Caco-2 (cell line): ENCODE measurements at regions not wholly inside any gene's neighbourhood (a gene's known extent, or its start where the extent isn't known, plus 50 kb on each side); places are given as distances from the start of the nearest gene placed in this dataset.

Experiments
- BruUV-seq: library from RNA; stranded (reverse); fragments of 400-500 nt; replicated peaks from 2 replicates; lab custom pipeline; 2021; lab: Mats Ljungman, UMichigan
- CTCF ChIA-PET: fragments of 300-600 bp; sonication (Branson Sonifier 250); formaldehyde crosslinking; loops from one replicate; lab custom pipeline; 2022; ENCODE audit warnings: antibody characterized with exemption; lab: Charles Lee
- POLR2A ChIA-PET: fragments of 300-600 bp; sonication (Branson Sonifier 250); formaldehyde crosslinking; loops from one replicate; lab custom pipeline; 2022; ENCODE audit warnings: antibody characterized with exemption; lab: Charles Lee
- DNase-seq, 2 experiments: peaks; one replicate each; pipeline versions ENCODE4 v3.0.0 to v3.0.0-alpha.2; 2020 to 2022
- H3K27me3 ChIP-seq: replicated peaks from 2 replicates; pipeline ENCODE4 v1.6.0; 2011; ENCODE audit warnings: low read length; ENCODE audit not compliant: control insufficient read depth, insufficient read depth
- H3K36me3 ChIP-seq: 2 replicates; pipeline ENCODE4 v1.5.1; 2011; ENCODE audit warnings: low read length; ENCODE audit not compliant: control insufficient read depth, insufficient read depth
- H3K4me1 ChIP-seq: fragments of 250-450 bp; sonication (Bioruptor Pico); 2 replicates; pipeline ENCODE4 v1.5.1; 2020; ENCODE audit warnings: mild to moderate bottlenecking
- H3K4me3 ChIP-seq: 2 replicates; pipeline ENCODE4 v1.5.1; 2011; ENCODE audit warnings: low read depth, mild to moderate bottlenecking, control low read depth, low read length
- H3K9me3 ChIP-seq: fragments of 250-450 bp; sonication (Bioruptor Pico); 2 replicates; pipeline ENCODE4 v1.5.1; 2020; ENCODE audit warnings: mild to moderate bottlenecking, moderate library complexity
- H3K27ac Mint-ChIP-seq: one replicate; pipeline ENCODE4 v1.8.0; 2022; ENCODE audit warnings: mixed read lengths; ENCODE audit not compliant: unreplicated experiment
- H3K27me3 Mint-ChIP-seq: one replicate; pipeline ENCODE4 v1.8.0; 2022; ENCODE audit warnings: mixed read lengths; ENCODE audit not compliant: insufficient read depth, unreplicated experiment
- H3K36me3 Mint-ChIP-seq: one replicate; pipeline ENCODE4 v1.8.0; 2022; ENCODE audit warnings: mild to moderate bottlenecking, mixed read lengths; ENCODE audit not compliant: insufficient read depth, unreplicated experiment
- H3K4me1 Mint-ChIP-seq: one replicate; pipeline ENCODE4 v1.8.0; 2022; ENCODE audit warnings: low read depth, mixed read lengths; ENCODE audit not compliant: unreplicated experiment
- H3K4me3 Mint-ChIP-seq: one replicate; pipeline ENCODE4 v1.8.0; 2022; ENCODE audit warnings: mild to moderate bottlenecking, moderate library complexity, mixed read lengths; ENCODE audit not compliant: unreplicated experiment
- H3K9me3 Mint-ChIP-seq: one replicate; pipeline ENCODE4 v1.8.0; 2022; ENCODE audit warnings: mixed read lengths; ENCODE audit not compliant: unreplicated experiment
- intact Hi-C: fragments of 100-400 bp; cut with micrococcal nuclease; formaldehyde crosslinking; loops from one replicate; pipeline ENCODE4 v1.10.0; 2022; ENCODE audit not compliant: unreplicated experiment
- TF ChIP-seq, protein P1 (sequence below), 2 experiments: fragments of 200-600 bp in 1 of 2; IDR thresholded peaks; 1 replicate in 1 of 2; 2 replicates in 1 of 2; pipeline versions ENCODE4 v1.5.1 to v1.8.0; 2011 to 2022; ENCODE audit warnings: antibody characterized with exemption in 1 of 2, control low read depth in 1 of 2, inconsistent platforms in 1 of 2, low read depth in 1 of 2, low read length in 1 of 2, mild to moderate bottlenecking in 1 of 2, moderate library complexity in 1 of 2; ENCODE audit not compliant: insufficient read depth in 1 of 2, severe bottlenecking in 1 of 2, unreplicated experiment in 1 of 2

DNA sequence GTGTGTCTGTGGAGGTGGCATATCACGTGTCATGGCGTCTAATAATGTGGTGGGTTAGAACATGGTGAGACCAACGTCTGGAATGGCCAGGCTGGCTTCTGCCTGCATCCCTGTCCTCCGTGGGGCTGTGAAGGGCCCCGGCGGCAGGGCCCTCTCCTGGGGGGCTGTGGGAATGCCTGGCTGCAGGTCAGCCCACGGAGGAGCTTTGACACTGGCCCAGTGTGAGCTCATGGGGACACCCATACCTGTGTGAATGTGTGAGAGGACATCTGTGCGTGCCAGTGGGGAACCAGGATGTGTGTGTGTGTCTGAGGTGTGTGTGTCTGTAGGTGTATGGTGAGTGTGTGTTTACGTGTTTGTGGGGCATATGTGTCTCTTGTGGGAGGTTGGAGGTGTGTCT, 300.1 kb downstream of the TEX29 start:
- no peak for DNase-seq
- no peak overlapping the region for H3K27ac Mint-ChIP-seq
- H3K9me3 ChIP-seq = no peaks in the 10 kb centered on the region
- no peak overlapping the region for H3K4me3 Mint-ChIP-seq
- TF ChIP-seq, protein P1, sequence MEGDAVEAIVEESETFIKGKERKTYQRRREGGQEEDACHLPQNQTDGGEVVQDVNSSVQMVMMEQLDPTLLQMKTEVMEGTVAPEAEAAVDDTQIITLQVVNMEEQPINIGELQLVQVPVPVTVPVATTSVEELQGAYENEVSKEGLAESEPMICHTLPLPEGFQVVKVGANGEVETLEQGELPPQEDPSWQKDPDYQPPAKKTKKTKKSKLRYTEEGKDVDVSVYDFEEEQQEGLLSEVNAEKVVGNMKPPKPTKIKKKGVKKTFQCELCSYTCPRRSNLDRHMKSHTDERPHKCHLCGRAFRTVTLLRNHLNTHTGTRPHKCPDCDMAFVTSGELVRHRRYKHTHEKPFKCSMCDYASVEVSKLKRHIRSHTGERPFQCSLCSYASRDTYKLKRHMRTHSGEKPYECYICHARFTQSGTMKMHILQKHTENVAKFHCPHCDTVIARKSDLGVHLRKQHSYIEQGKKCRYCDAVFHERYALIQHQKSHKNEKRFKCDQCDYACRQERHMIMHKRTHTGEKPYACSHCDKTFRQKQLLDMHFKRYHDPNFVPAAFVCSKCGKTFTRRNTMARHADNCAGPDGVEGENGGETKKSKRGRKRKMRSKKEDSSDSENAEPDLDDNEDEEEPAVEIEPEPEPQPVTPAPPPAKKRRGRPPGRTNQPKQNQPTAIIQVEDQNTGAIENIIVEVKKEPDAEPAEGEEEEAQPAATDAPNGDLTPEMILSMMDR (IDR thresholded peaks at IDR 0.05; ENCODE audit: insufficient read depth in 1 of 2, low read depth in 1 of 2, low read length in 1 of 2, severe bottlenecking in 1 of 2, unreplicated experiment in 1 of 2) = no peak
- POLR2A ChIA-PET = no interaction called here
- no TSS peak for BruUV-seq
- no peak overlapping the region for H3K4me3 ChIP-seq
- no peaks in the 10 kb centered on the region for H3K4me1 ChIP-seq
- no peaks in the 10 kb centered on the region for H3K27me3 ChIP-seq
- H3K9me3 Mint-ChIP-seq = no peaks in the 10 kb centered on the region
- no peaks in the 10 kb centered on the region for H3K4me1 Mint-ChIP-seq
- intact Hi-C loops = no loop called here
- CTCF ChIA-PET = interaction anchor here (0.6 kb wide), 1 partner anchor 302 kb away, joined by 3 read pairs; no protein-coding TSS in a partner anchor
- peaks cover 2% of the 10 kb centered on the region for H3K27me3 Mint-ChIP-seq
- no peaks in the 10 kb centered on the region for H3K36me3 ChIP-seq
- H3K36me3 Mint-ChIP-seq = no peaks in the 10 kb centered on the region

DNA sequence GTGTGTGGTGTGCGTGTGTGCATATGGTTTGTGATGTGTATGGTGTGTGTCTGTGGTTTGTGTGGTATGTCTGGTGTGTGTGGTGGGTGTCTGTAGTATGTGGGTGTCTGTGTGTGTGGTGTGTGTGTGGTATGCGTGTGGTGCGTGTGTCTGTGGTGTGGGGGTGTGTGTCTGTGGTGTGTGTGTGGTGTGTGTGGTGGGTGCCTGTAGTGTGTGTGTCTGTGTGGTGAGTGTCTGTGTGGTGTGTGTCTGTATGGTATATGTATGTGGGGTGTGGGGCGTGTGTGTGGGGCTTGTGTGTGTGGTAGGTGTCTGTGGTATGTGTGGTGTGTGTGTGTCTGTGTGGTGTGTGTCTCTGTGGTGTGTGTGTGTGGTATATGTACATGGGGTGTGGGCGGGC, 300.7 kb downstream of the TEX29 start:
- intact Hi-C loops = no loop called here
- BruUV-seq = no TSS peak
- Mint-ChIP-seq H3K4me1 (no peaks in the 10 kb centered on the region), H3K4me3 (no peak overlapping the region), H3K9me3 (no peaks in the 10 kb centered on the region), H3K27ac (no peak overlapping the region), H3K36me3 (no peaks in the 10 kb centered on the region), H3K27me3 (peaks cover 2% of the 10 kb centered on the region)
- Histone ChIP-seq H3K4me1 (no peaks in the 10 kb centered on the region), H3K9me3 (no peaks in the 10 kb centered on the region), H3K36me3 (no peaks in the 10 kb centered on the region), H3K4me3 (no peak overlapping the region), H3K27me3 (no peaks in the 10 kb centered on the region)
- TF ChIP-seq, protein P1 (IDR thresholded peaks at IDR 0.05; ENCODE audit: insufficient read depth in 1 of 2, low read depth in 1 of 2, low read length in 1 of 2, severe bottlenecking in 1 of 2, unreplicated experiment in 1 of 2) = no peak
- ChIA-PET CTCF (interaction anchor here (0.6 kb wide), 1 partner anchor 303 kb away, joined by 3 read pairs; no protein-coding TSS in a partner anchor), POLR2A (no interaction called here)
- no peak for DNase-seq

DNA sequence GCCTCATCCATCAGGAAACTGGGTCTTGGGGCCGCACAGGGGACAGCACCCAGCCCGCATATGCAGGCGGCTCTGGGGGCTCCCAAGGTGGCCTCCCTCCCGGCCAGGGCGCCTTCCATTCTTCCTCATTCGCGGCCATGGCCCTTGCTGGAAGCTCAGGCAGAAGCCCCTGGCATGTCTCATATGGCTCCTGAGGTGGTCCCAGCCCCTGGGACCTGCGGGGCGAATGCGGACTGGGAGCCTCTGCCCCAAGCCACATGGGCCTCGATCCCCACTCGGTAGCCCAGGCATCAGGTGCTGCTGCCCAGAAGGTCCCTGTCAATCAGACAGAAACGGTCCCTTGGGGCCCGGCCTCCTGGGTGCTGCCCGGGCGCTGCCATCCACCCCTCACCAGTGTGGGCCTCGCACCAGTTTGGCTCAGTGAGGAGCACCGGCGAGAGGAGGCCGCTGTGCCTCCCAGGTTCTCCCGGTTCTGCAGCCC, 301.6 kb downstream of the TEX29 start:
- H3K9me3 Mint-ChIP-seq = no peaks in the 10 kb centered on the region
- POLR2A ChIA-PET = no interaction called here

More for the DNA sequence above, 301.6 kb downstream of the TEX29 start:
- Mint-ChIP-seq H3K36me3 (no peaks in the 10 kb centered on the region), H3K27ac (no peak overlapping the region), H3K4me1 (no peaks in the 10 kb centered on the region), H3K4me3 (no peak overlapping the region), H3K27me3 (peaks cover 2% of the 10 kb centered on the region)
- intact Hi-C loops = no loop called here
- Histone ChIP-seq H3K27me3 (no peaks in the 10 kb centered on the region), H3K4me1 (no peaks in the 10 kb centered on the region), H3K4me3 (no peak overlapping the region), H3K9me3 (no peaks in the 10 kb centered on the region), H3K36me3 (no peaks in the 10 kb centered on the region)
- TF ChIP-seq, protein P1 (IDR thresholded peaks at IDR 0.05; ENCODE audit: insufficient read depth in 1 of 2, low read depth in 1 of 2, low read length in 1 of 2, severe bottlenecking in 1 of 2, unreplicated experiment in 1 of 2) = no peak
- no TSS peak for BruUV-seq
- DNase-seq = no peak
- CTCF ChIA-PET = no interaction called here
